Fibroblast of skin of abdomen (primary cell): ENCODE measurements at regions not wholly inside any gene's neighbourhood (a gene's known extent, or its start where the extent isn't known, plus 50 kb on each side); places are given as distances from the start of the nearest gene placed in this dataset.
A peak's percentile ranks its signal among the peaks of the same experiment; 100 is the strongest.
"Not testable (repeated sequence)": the region's sequence is repeated elsewhere in the genome, so short reads cannot be mapped to it uniquely, and the experiment has no call there.

Experiments used
- DNase-seq: peaks from one replicate; pipeline ENCODE4 v3.0.0-alpha.2; 2013

DNA sequence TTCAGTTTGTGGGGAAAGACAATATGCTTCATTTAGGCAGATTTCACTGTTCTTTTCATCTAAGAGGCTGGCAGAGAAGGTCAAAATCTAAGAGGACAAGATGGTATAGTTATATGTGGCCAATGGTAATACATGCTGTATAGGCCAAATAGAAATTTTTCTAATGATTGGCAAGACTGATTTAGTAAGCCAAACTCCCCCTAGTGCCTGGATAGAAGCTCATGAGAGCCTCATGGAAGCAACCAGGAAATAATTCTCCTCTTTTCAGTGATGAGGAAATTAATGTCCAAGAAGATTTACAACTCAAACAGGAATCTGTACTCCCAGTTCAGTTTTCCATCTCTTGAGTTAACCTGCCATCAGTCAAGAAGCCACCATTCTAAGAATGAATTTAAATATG lies 253.6 kb upstream of the PHF14 start:
- no peak for DNase-seq

GRCh38 chr7:10721289-10721688 lies 252.4 kb upstream of the PHF14 start:
- DNase-seq: no peak

DNA sequence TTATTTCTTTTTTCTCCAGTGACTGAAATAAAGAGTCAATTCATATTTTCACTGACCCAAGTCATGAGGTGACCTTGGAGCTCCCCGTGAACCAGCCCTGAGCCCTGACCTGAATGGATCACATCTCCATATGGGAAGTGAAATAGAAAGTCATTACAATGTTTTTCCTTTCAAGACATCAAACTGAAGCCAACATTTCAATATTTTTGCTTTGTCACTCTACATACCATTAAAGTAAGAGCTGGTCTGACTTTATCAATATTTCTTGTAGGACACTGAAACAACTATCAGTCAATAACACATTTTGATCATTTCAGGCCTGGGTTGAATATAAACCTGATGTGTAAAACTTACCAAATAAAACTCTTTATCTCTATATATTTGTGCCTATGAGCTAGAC lies 249.8 kb upstream of the PHF14 start:
- DNase-seq: no peak

DNA sequence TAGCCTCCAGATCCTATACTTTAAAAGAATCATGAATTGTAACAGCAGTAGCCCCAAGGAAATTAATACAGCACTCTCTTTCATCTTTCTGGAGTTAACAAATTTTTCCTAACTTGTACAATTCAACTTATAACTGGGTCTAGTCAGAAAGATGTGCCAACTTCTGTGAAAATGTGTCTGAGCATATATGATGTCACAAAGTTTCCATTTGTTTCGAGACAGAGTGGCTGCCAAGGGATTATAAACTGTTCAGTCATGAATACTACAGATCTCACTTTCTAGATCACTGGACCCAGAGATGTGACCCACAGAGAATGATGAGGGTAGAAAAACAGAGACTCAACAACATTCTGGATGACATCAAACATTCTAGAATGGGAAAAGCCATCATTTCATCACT lies 249.2 kb upstream of the PHF14 start:
- DNase-seq: no peak

DNA sequence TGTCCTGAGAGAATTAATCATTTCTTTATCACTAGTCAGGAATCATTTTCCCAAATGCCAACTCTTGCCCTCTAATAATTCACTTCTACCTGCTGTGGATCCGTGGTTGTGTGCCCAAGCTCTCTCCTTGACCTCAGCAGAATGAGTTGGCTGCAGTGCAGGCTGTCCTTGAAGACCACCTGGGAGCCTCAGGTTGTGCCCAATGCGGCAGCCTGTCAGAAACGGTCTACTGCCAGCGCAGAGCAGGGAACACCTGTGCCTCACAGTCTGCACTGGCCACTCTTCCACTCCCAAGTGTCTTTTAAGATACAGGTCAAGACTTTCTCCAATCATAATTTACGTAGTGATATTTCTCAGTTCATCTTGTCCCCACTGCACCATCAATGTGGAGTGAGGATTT lies 246.0 kb upstream of the PHF14 start:
- no peak for DNase-seq

DNA sequence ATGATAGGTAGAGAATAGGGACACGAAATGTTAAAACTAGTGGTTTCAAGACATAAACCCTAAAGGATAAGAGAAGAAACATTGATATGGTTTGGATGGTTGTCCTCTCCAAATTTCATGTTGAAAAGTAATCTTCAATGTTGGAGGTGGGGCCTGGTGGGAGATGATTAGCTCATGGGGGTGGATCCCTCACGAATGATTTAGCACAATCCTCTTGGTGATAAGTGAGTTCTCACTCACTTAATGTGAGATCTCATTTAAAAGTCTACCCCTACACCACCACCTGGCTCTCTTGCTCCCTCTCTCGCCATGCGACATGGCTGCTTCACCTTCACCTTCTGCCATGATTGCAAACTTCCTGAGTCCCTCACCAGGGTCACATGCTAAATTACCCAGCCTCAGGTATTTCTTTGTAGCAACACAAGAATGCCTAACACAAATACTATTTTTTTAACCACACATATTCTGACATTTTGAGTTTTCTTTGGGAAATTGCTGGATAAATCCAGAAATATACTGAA lies 242.4 kb upstream of the PHF14 start:
- DNase-seq: no peak

- no peak for DNase-seq
These were observed 239.9 kb upstream of the PHF14 start for GRCh38 chr7:10733747-10734146.

DNA sequence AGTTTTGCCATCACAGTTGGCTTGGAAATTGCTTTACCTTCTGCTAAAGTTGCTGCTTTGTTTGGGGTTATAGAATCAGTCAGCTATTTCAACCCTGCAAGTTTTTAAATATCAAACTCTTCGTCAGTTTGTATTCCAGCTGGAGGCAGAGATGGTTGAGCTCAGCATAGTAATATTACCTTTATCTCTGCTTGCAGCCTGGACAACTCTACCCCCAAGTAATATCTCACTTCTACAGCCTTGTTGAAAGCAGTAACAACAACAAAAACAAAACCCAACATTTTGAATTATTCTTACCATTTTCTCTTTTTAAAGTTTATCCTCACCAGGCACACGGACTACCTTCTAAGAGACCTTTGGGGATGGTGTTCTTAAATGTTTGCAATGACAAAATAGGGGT lies 239.1 kb upstream of the PHF14 start:
- DNase-seq: no peak

GRCh38 chr7:10739401-10739800 lies 234.3 kb upstream of the PHF14 start:
- DNase-seq: no peak

DNA sequence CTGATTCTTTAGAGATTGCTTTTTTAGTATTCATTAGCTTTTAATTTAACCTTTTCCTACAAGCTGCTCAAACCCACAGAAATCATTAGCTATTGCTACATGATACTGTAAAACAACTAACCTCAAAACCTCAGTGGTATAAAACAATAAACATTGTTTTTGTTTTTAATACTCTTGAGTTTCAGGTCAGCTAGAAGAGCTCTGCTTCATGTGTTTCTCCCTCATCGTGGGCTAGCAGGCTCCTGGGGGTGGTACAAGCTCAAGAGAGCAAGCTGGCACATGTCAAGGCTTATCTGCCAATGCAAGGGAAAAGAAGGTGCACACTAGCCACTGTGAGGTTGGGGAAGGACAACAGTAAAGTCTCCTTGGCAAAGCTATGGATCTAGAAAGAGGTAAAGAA lies 232.9 kb upstream of the PHF14 start:
- DNase-seq: no peak

DNA sequence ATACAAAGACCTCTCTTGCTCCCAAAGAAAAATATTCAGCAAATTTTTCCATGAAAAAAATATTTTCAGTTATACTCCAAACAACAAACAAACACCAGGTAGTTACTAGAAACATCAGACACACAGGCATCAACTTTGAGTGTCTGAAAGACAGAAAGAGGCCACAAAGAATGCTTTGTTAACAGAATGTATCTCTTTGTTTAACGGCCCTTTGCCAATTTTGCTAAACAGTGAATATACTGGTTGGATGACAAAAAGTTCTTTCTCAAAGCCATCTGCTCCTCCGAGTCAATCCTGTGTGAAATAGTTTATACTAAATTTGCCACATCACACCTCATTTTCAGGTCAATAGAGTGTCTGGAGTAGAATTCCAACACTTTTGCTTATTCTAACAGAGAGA lies 216.7 kb upstream of the PHF14 start:
- no peak for DNase-seq

GRCh38 chr7:10759120-10759519 lies 214.6 kb upstream of the PHF14 start:
- no peak for DNase-seq

DNA sequence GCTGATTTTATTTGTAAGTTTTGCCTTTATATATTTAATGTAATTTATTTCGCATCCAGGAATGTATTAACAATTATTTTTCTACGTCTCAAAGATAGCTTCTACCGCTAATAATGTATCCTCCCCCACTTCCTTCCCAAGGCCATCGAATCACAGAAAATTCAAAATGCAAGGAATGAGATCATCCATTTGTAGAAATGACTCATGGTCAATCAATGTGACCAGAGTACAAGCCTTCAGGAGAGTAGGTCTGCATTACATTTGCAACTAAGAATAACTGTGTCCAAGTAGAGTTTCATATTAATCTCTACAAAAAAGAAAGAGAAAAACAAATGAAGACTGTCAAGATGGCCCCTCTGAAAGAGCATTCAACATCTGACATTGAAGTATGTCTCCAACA lies 205.9 kb upstream of the PHF14 start:
- DNase-seq: no peak

GRCh38 chr7:10770176-10770575 lies 203.5 kb upstream of the PHF14 start:
- DNase-seq: no peak

- DNase-seq: no peak
These were observed 200.2 kb upstream of the PHF14 start for GRCh38 chr7:10773430-10773829.

DNA sequence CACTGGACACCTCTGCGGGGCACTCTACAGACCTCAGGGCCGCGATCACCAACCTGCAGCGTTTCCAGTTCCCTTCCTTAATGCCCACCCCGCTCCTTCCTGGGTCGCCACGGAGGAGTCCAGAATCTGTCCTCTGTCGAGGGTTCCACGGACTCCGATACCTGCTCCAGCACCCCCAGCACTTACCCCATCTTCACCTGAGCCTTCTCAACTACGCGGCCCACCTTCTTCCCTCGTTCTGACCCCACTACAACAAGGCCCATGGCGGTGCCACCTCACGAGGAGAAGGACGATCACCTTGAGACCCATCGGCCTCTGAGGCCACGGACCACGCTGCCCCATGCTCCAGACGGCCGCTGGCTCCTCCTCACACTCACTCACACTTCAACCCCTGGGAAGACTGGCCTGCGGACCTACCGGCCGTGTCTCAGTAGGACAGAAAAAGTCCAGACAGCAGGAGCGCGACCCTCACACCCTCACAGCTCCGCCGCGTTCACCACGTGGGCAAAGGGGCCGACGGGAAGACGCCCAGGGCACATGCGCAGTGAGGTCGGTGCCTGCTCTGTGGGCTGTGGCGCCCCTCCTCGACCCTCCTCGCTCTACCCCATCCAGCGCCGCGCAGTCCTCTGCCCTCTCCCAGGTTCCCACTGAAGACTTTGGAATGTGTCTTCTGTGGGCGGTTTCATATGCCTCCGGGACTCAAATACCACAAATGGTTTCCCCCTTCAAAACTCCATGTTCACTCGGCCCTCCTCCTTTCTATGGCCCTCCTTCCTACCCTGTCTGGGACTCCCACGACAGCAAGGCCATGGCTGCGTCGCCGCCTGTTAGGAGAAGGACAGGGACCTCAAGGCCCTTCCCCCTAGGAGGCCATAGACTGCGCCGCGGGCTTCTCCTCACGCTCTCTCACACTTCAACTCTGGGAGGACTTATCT lies 193.9 kb upstream of the PHF14 start:
- no peak for DNase-seq

DNA sequence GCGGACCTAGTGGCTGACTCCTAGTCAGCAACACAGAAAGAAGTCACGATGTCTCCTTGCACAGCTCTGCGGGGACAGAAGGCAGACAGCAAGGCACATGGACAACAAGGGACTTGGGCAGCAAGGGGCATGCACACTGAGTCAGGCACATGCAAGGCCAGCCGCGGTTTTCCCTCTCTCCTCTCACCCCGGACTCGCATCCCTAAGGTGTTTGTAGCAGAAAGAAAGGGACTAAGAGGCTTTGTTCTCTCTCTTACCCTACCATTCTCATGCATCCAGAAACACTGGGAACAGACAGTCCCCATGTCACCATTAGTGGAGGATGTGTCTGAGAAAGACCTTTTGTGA lies 193.3 kb upstream of the PHF14 start:
- DNase-seq: no peak

GRCh38 chr7:10786976-10787375 lies 186.7 kb upstream of the PHF14 start:
- not testable (repeated sequence) for DNase-seq

GRCh38 chr7:10789170-10789569 lies 184.5 kb upstream of the PHF14 start:
- DNase-seq: no peak

DNA sequence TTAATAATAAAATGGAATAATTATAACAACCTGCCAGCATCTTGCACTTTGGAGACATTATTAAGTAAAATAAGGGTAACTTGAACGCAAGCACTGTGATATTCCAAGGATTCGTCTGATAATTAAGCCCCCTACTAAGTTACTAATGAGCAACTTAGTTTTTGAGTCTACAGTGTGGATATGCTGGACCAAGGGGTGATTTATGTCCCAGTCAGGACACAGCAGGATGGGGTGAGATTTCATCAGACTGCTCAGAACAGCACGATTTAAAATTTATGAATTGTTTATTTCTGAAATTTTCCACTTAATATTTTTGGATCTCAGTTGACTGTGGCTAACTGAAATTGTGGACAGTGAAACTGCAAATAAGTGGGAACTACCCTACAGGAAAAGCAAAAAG lies 182.8 kb upstream of the PHF14 start:
- DNase-seq: no peak

DNA sequence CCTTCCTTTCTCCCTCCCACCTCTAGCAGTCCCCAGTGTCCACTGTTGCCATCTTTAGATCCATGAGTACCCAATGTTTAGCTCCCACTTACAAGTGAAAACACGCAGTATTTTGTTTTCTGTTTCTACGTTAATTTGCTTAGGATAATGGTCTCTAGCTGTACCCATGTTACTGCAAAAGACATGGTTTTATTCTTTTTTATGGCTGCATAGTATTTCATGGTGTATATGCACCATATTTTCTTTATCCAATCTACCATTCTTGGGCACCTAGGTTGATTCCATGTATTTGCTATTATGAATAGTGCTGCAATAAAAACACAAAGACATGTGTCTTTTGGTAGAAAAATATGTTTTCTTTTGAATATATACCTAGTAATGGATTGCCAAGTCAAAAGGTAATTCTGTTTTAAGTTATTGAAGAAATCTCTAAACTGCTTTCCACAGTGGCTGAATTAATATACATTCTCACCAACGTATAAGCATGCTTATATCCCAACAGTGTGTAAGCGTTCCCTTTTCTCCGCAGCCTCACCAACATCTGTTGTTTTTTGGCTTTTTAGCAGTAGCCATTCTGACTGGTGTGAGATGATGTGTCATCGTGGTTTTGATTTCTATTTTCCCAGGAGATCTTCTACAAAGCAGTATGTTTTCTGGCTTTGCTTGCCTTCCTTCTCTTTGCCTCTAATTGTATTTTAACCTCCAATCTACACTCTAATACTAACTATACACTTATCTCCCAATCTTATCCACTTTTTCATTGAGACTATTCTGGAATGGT lies 179.5 kb upstream of the PHF14 start:
- DNase-seq: peak; percentile 11

GRCh38 chr7:10797157-10797556 lies 176.5 kb upstream of the PHF14 start:
- DNase-seq: no peak

DNA sequence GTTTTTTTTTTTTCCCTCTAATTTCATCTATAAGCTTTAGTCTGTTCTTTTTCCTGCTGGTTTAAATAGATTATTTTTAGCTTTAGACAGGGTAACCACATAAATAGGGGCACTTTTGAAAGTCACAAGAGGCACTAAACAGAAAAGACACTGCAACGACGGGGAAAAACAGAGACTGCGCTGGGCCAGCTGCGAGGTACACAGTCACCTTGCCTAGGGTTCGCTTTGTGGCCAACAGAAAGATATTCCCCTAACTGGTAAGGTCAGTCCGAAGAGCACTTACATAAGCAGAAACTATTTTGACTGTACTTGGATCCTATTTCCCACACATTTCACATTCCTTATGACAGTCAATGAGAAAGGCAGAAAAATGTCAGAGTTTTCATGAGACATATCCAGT lies 175.6 kb upstream of the PHF14 start:
- DNase-seq: no peak

GRCh38 chr7:10799475-10799874 lies 174.2 kb upstream of the PHF14 start:
- no peak for DNase-seq
